ENCODE measurements at regions not wholly inside any gene's neighbourhood (a gene's known extent, or its start where the extent isn't known, plus 50 kb on each side); places are given as distances from the start of the nearest gene placed in this dataset.

DNA sequence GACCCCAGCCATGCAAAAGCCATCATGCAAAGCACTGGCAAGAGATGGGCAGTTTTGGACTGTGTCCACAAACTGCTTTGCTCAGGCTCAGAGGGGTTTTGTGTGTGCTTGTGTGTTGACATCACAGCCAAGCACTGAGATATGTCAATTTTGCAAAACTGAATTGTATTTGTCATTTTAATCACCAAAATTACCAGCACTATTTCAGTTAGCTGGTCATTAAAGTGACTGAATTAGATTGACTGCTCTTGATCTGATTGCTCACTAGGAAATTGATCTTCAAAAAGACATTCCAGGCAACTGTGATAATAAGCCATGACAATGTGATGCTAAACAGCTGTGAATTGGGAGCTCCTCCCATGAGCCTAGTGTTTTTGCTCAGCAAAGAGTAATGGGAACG, 337.3 kb upstream of the GNPDA2 start:
- Histone ChIP-seq H3K36me3 (no peaks in the 10 kb centered on the region), H3K4me3 (no peak overlapping the region), H3K9me3 (replicated peaks) (peaks cover 18% of the 10 kb centered on the region), H3K27me3 (ENCODE audit: low read depth) (no peaks in the 10 kb centered on the region), H3K4me1 (no peaks in the 10 kb centered on the region), H3K27ac (replicated peaks) (no peak overlapping the region)
- no peak for DNase-seq
- intact Hi-C loops (cut with micrococcal nuclease), result no loop called here
- TF ChIP-seq, protein P1, sequence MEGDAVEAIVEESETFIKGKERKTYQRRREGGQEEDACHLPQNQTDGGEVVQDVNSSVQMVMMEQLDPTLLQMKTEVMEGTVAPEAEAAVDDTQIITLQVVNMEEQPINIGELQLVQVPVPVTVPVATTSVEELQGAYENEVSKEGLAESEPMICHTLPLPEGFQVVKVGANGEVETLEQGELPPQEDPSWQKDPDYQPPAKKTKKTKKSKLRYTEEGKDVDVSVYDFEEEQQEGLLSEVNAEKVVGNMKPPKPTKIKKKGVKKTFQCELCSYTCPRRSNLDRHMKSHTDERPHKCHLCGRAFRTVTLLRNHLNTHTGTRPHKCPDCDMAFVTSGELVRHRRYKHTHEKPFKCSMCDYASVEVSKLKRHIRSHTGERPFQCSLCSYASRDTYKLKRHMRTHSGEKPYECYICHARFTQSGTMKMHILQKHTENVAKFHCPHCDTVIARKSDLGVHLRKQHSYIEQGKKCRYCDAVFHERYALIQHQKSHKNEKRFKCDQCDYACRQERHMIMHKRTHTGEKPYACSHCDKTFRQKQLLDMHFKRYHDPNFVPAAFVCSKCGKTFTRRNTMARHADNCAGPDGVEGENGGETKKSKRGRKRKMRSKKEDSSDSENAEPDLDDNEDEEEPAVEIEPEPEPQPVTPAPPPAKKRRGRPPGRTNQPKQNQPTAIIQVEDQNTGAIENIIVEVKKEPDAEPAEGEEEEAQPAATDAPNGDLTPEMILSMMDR (IDR thresholded peaks at IDR 0.05; ENCODE audit: borderline replicate concordance), result no peak

GRCh38 chr4:45062935-45063545, 336.7 kb upstream of the GNPDA2 start:
- Histone ChIP-seq H3K36me3 (no peaks in the 10 kb centered on the region), H3K27me3 (ENCODE audit: low read depth) (no peaks in the 10 kb centered on the region), H3K4me1 (no peaks in the 10 kb centered on the region), H3K4me3 (no peak overlapping the region), H3K27ac (replicated peaks) (no peak overlapping the region), H3K9me3 (replicated peaks) (peaks cover 18% of the 10 kb centered on the region)
- no peak for DNase-seq
- TF ChIP-seq, protein P1 (IDR thresholded peaks at IDR 0.05; ENCODE audit: borderline replicate concordance), result no peak
- intact Hi-C loops (cut with micrococcal nuclease), result no loop called here

GRCh38 chr4:45043911-45044310, 317.6 kb upstream of the GNPDA2 start:
- no peak overlapping the region for H3K27ac ChIP-seq (replicated peaks)
- TF ChIP-seq, protein P1 (IDR thresholded peaks at IDR 0.05; ENCODE audit: borderline replicate concordance), result no peak
- intact Hi-C loops (cut with micrococcal nuclease), result no loop called here

GRCh38 chr4:45036677-45037076, 310.3 kb upstream of the GNPDA2 start:
- no peak overlapping the region for H3K4me3 ChIP-seq
- H3K27me3 ChIP-seq (ENCODE audit: low read depth), result no peaks in the 10 kb centered on the region
- H3K36me3 ChIP-seq, result no peaks in the 10 kb centered on the region
- TF ChIP-seq, protein P1 (IDR thresholded peaks at IDR 0.05; ENCODE audit: borderline replicate concordance), result no peak
- H3K9me3 ChIP-seq (replicated peaks), result no peaks in the 10 kb centered on the region
- H3K4me1 ChIP-seq, result no peaks in the 10 kb centered on the region
- DNase-seq, result no peak
- H3K27ac ChIP-seq (replicated peaks), result no peak overlapping the region
- intact Hi-C loops (cut with micrococcal nuclease), result no loop called here

More at GRCh38 chr4:45043911-45044310, 317.6 kb upstream of the GNPDA2 start:
- Histone ChIP-seq H3K4me1 (no peaks in the 10 kb centered on the region), H3K36me3 (no peaks in the 10 kb centered on the region), H3K4me3 (no peak overlapping the region), H3K9me3 (replicated peaks) (peaks cover 13% of the 10 kb centered on the region), H3K27me3 (ENCODE audit: low read depth) (no peaks in the 10 kb centered on the region)
- DNase-seq, result no peak

DNA sequence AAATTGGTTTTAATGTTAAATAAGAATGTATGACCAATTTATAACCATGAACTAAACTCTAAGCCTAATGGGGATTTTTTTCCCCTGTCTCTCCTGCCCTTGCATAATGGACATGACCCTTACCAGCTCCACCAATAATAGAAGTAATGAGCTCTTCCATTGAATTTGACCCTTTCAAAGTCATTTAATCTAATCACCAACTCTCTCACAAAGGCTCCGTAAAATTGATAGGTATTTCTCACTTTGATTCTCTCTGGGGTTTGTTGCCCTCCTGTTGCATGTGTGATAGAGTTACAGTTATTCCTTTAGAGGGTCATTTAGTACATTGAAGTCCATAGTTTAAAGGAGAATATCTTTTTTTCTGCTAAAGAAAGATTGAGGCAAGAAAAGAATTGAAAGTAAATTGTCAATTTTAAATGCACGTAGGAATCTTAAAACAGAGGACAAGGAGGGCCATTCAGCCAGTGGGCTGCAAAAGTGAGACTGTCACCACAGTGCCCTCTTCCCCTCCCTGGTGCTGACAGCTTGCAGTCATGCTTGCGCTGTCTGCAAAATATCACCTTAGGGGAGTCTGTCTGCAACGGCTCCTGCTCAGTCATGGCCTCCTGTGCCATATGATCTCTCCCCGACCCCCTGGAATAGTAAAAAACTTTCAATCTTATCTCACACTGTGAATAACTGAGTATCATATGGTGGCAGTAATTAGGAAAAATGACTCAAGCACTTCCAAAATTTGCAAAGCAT, 307.5 kb upstream of the GNPDA2 start:
- TF ChIP-seq, protein P1 (IDR thresholded peaks at IDR 0.05; ENCODE audit: borderline replicate concordance), result no peak
- Histone ChIP-seq H3K27ac (replicated peaks) (peak overlapping the region; percentile 61), H3K27me3 (ENCODE audit: low read depth) (no peaks in the 10 kb centered on the region), H3K4me3 (no peak overlapping the region), H3K4me1 (no peaks in the 10 kb centered on the region), H3K9me3 (replicated peaks) (no peaks in the 10 kb centered on the region), H3K36me3 (no peaks in the 10 kb centered on the region)
- intact Hi-C loops (cut with micrococcal nuclease), result no loop called here
- peak; percentile 22 for DNase-seq
